GM12801 (cell line): ENCODE measurements at regions not wholly inside any gene's neighbourhood (a gene's known extent, or its start where the extent isn't known, plus 50 kb on each side); places are given as distances from the start of the nearest gene placed in this dataset.

Experiments used
- TF ChIP-seq, protein P1 (sequence below): IDR thresholded peaks from one replicate; pipeline ENCODE4 v1.5.1; 2011; ENCODE audit warnings: control low read depth; ENCODE audit not compliant: insufficient read length; ENCODE audit errors: extremely low read depth

- TF ChIP-seq, protein P1, sequence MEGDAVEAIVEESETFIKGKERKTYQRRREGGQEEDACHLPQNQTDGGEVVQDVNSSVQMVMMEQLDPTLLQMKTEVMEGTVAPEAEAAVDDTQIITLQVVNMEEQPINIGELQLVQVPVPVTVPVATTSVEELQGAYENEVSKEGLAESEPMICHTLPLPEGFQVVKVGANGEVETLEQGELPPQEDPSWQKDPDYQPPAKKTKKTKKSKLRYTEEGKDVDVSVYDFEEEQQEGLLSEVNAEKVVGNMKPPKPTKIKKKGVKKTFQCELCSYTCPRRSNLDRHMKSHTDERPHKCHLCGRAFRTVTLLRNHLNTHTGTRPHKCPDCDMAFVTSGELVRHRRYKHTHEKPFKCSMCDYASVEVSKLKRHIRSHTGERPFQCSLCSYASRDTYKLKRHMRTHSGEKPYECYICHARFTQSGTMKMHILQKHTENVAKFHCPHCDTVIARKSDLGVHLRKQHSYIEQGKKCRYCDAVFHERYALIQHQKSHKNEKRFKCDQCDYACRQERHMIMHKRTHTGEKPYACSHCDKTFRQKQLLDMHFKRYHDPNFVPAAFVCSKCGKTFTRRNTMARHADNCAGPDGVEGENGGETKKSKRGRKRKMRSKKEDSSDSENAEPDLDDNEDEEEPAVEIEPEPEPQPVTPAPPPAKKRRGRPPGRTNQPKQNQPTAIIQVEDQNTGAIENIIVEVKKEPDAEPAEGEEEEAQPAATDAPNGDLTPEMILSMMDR = no peak
Observed at GRCh38 chr13:27327633-27328032, 57.0 kb downstream of the RASL11A start.

- TF ChIP-seq, protein P1 = no peak
Observed at GRCh38 chr13:27329210-27329609, 58.6 kb downstream of the RASL11A start.

GRCh38 chr13:27334774-27335435 lies 64.3 kb downstream of the RASL11A start:
- TF ChIP-seq, protein P1 = no peak

DNA sequence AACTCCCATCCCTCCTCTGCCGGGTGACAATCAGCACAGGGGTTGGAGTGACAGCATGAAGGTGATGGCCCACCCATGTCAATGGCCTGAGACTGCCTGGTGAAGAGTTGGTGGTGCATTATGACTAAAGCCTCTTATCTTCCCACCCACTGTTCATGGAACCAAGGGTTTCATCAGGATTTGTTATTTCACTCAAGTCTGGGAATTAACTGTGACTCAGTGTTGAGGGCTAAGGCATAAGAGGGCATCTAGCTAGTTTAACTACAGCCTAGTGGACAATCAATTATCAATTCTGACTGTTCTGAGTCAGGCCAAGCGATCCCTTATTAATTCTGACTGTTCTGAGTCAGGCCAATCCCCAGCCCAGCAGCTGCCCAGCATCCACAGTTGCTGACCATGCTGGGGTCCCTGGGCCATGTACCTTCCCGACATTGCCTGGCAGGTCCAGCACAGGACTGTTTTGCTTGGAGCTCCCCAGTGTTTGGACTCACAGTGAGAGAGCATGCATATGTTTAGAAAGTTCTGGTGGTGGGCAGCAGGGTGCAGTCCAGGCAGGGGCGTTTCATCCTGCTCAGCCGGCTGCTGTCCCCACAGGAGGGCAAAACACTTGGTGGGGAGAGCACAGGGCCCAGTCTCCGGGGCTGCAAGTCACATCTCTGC lies 65.5 kb downstream of the RASL11A start:
- TF ChIP-seq, protein P1 = no peak

DNA sequence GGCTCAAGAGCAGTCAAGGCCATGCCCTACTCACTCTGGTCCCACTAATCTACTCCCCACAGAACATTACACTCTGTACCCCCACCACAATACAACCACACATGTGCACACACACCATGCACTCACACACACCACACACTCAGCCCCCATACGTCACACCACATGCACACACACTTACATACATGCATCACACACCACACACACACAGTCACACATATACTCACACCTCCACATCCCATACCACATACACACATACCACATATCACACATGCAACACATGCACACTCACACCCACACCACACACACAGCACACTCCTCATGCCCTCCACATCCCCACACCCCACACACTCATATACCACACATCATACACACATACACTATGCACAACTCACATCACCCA lies 67.6 kb downstream of the RASL11A start:
- TF ChIP-seq, protein P1 = no peak

DNA sequence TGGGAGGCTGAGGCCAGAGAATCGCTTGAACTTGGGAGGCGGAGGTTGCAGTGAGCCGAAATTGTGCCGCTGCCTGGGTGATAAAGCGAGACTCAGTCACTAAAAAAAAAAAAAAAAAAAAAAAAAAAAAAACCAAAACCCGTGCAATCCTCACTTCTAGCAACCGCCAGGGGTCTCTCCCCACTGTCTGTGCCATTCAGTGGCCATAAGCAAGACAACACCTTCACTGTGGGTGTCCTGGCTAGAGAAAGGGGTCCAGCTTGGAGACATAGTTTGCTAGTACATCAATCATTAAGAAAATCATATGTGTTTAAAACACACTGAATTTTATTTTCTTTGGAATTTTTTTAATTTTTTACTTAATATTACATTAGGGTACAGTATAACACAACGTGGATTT lies 68.2 kb downstream of the RASL11A start:
- TF ChIP-seq, protein P1 = no peak

GRCh38 chr13:27339299-27339698 lies 68.7 kb downstream of the RASL11A start:
- TF ChIP-seq, protein P1 = no peak
